Lower lobe of right lung (tissue), 2 donors: ENCODE measurements at regions not wholly inside any gene's neighbourhood (a gene's known extent, or its start where the extent isn't known, plus 50 kb on each side); places are given as distances from the start of the nearest gene placed in this dataset.

Experiments used
- ATAC-seq, 2 donors: fragments of 200-7000 bp; cut with Tn5 transposase; one replicate each; pipeline ENCODE4 v1.9.1; 2020 to 2022; ENCODE audit warnings: mild to moderate bottlenecking in 2 of 2, moderate library complexity in 2 of 2
- DNase-seq: peaks from one replicate; pipeline ENCODE4 v3.0.0-alpha.2; 2020
- H3K27ac ChIP-seq: fragments of 200-600 bp; one replicate; pipeline ENCODE4 v1.8.0; 2022
- H3K27me3 ChIP-seq: fragments of 200-600 bp; one replicate; pipeline ENCODE4 v1.8.0; 2022; ENCODE audit warnings: low read depth
- H3K36me3 ChIP-seq: fragments of 200-600 bp; one replicate; pipeline ENCODE4 v1.8.0; 2022; ENCODE audit warnings: mild to moderate bottlenecking
- H3K4me1 ChIP-seq: fragments of 200-600 bp; one replicate; pipeline ENCODE4 v1.8.0; 2022
- H3K4me3 ChIP-seq: fragments of 200-600 bp; one replicate; pipeline ENCODE4 v1.8.0; 2022; ENCODE audit warnings: mild to moderate bottlenecking
- H3K9me3 ChIP-seq: fragments of 200-600 bp; one replicate; pipeline ENCODE4 v1.8.0; 2022
- CTCF ChIP-seq: fragments of 200-600 bp; IDR thresholded peaks from one replicate; pipeline ENCODE4 v1.8.0; 2022; ENCODE audit warnings: antibody characterized with exemption, mild to moderate bottlenecking
- intact Hi-C: fragments of 100-400 bp; cut with DNase I; formaldehyde crosslinking; loops from one replicate; pipeline ENCODE4 v1.11.0; 2022
- donor health status: DM: no; HTN: yes; CAD: no; lungs with severe emphysema.

- TF ChIP-seq CTCF = no peak
- Histone ChIP-seq H3K36me3 (no peaks in the 10 kb centered on the region), H3K27ac (peak overlapping the region; percentile 44), H3K4me3 (no peak overlapping the region), H3K27me3 (no peaks in the 10 kb centered on the region), H3K9me3 (no peaks in the 10 kb centered on the region), H3K4me1 (peaks cover 17% of the 10 kb centered on the region)
- peak; percentile 96 to 97 for ATAC-seq
- no peak for DNase-seq
- intact Hi-C loops = no loop called here
Observed at GRCh38 chr5:91219091-91219802, 163.9 kb downstream of the ARRDC3 start.

GRCh38 chr5:91217859-91218258 is 165.3 kb downstream of the ARRDC3 start:
- ATAC-seq (no peak), DNase-seq (no peak)
- Histone ChIP-seq H3K4me3 (no peak overlapping the region), H3K27ac (no peak overlapping the region), H3K27me3 (no peaks in the 10 kb centered on the region), H3K36me3 (no peaks in the 10 kb centered on the region), H3K4me1 (peaks cover 18% of the 10 kb centered on the region), H3K9me3 (no peaks in the 10 kb centered on the region)
- intact Hi-C loops = no loop called here
- no peak for TF ChIP-seq CTCF

- Histone ChIP-seq H3K4me1 (peaks cover 28% of the 10 kb centered on the region), H3K27me3 (no peaks in the 10 kb centered on the region), H3K4me3 (no peak overlapping the region), H3K36me3 (no peaks in the 10 kb centered on the region), H3K27ac (no peak overlapping the region), H3K9me3 (no peaks in the 10 kb centered on the region)
- ATAC-seq (no peak), DNase-seq (no peak)
- intact Hi-C loops = no loop called here
- TF ChIP-seq CTCF = no peak
Observed at GRCh38 chr5:91214571-91214970, 168.5 kb downstream of the ARRDC3 start.
